K562 (cell line): ENCODE measurements at regions not wholly inside any gene's neighbourhood (a gene's known extent, or its start where the extent isn't known, plus 50 kb on each side); places are given as distances from the start of the nearest gene placed in this dataset.

ENCODE experiments used
- ATAC-seq: fragments of 200-7000 bp; cut with Tn5 transposase; 3 replicates; pipeline ENCODE4 v1.9.1; 2020; ENCODE audit warnings: moderate library complexity
- BruUV-seq: library from RNA; stranded (reverse); fragments of 400-500 nt; replicated peaks from 2 replicates; lab custom pipeline; 2021; lab: Mats Ljungman, UMichigan
- CTCF ChIA-PET: fragments of 300-600 bp; formaldehyde crosslinking; extraction: SDS; loops from one replicate; lab custom pipeline; 2021; ENCODE audit warnings: low intra/inter-chr PET ratio; lab: Yijun Ruan, JAX
- POLR2A ChIA-PET: fragments of 300-600, 350-650 bp; sonication (Branson Sonifier 250); formaldehyde crosslinking; extraction: SDS; loops from one replicate; lab custom pipeline; 2021; ENCODE audit warnings: antibody characterized with exemption, inconsistent platforms; lab: Yijun Ruan, JAX
- DNase-seq, 4 experiments: peaks; one replicate each; pipeline versions ENCODE4 v3.0.0 to v3.0.0-alpha.2; 2011 to 2018; ENCODE audit warnings: low spot score in 3 of 4, mixed read lengths in 3 of 4; ENCODE audit errors: extremely low read depth in 1 of 4
- FAIRE-seq: peaks from 2 replicates; lab custom pipeline; 2011; peaks lifted over from hg19 to GRCh38; lab: Jason Lieb, UNC
- H2AFZ ChIP-seq: 2 replicates; pipeline ENCODE4 v1.6.0; 2011; ENCODE audit warnings: low read depth, low read length, control low read depth, inconsistent platforms
- H3K27ac ChIP-seq: fragments of 200-600 bp; 3 replicates; pipeline ENCODE4 v1.8.0; 2011; ENCODE audit warnings: low read depth, mild to moderate bottlenecking, control low read depth, inconsistent platforms, low read length, moderate library complexity, mixed read lengths; ENCODE audit errors: extremely low read depth
- H3K27me3 ChIP-seq, 2 experiments: fragments of 300-600 bp in 1 of 2; 2 replicates in 1 of 2; 3 replicates in 1 of 2; pipeline versions ENCODE4 v1.6.0 to v1.8.0; 2011; ENCODE audit warnings: inconsistent platforms in 2 of 2, low read length in 2 of 2, mild to moderate bottlenecking in 1 of 2, mixed read lengths in 1 of 2, moderate library complexity in 1 of 2; ENCODE audit not compliant: control insufficient read depth in 2 of 2, insufficient read depth in 2 of 2
- H3K36me3 ChIP-seq: fragments of 300-600 bp; 3 replicates; pipeline ENCODE4 v1.8.0; 2011; ENCODE audit warnings: mild to moderate bottlenecking, low read length, inconsistent platforms; ENCODE audit not compliant: control insufficient read depth, insufficient read depth
- H3K4me1 ChIP-seq, 2 experiments: fragments of 200-600 bp in 1 of 2; replicated peaks in 1 of 2; 2 replicates in 1 of 2; 3 replicates in 1 of 2; pipeline versions ENCODE4 v1.5.1 to v1.8.0; 2011; ENCODE audit warnings: inconsistent platforms in 2 of 2, low read length in 2 of 2, mild to moderate bottlenecking in 1 of 2, mixed read lengths in 1 of 2, moderate library complexity in 1 of 2; ENCODE audit not compliant: control insufficient read depth in 2 of 2, insufficient read depth in 2 of 2
- H3K4me2 ChIP-seq: 2 replicates; pipeline ENCODE4 v1.6.1; 2011; ENCODE audit warnings: low read length, control low read depth, inconsistent platforms, mixed read lengths; ENCODE audit not compliant: insufficient read depth
- H3K4me3 ChIP-seq: fragments of 200-600 bp; sonication (generic), shearing (Covaris generic); 2 replicates; pipeline ENCODE4 v1.5.1; 2016; ENCODE audit warnings: control low read depth, inconsistent platforms
- H3K79me2 ChIP-seq: fragments of 200-600 bp; 3 replicates; pipeline ENCODE4 v1.8.0; 2011; ENCODE audit warnings: low read length, inconsistent platforms; ENCODE audit not compliant: control insufficient read depth, insufficient read depth
- H3K9ac ChIP-seq, 2 experiments: 2 replicates each; pipeline versions ENCODE4 v1.6.0 to v1.6.1; 2011; ENCODE audit warnings: low read depth in 2 of 2, low read length in 2 of 2, control low read depth in 1 of 2, inconsistent platforms in 1 of 2, mild to moderate bottlenecking in 1 of 2, mixed read lengths in 1 of 2; ENCODE audit not compliant: insufficient read depth in 1 of 2
- H3K9me1 ChIP-seq: one replicate; pipeline ENCODE4 v1.6.0; 2011; ENCODE audit warnings: inconsistent platforms, mild to moderate bottlenecking, low read length, moderate library complexity; ENCODE audit not compliant: control insufficient read depth, insufficient read depth
- H3K9me3 ChIP-seq: replicated peaks from 2 replicates; pipeline ENCODE4 v1.5.1; 2011; ENCODE audit warnings: low read depth, low read length, inconsistent platforms; ENCODE audit not compliant: control insufficient read depth, insufficient read depth
- H4K20me1 ChIP-seq: replicated peaks from 2 replicates; pipeline ENCODE4 v1.6.1; 2011; ENCODE audit warnings: low read length, inconsistent platforms, mixed read lengths; ENCODE audit not compliant: control insufficient read depth, insufficient read depth
- ARID4B ChIP-seq: sonication (generic); formaldehyde crosslinking; IDR thresholded peaks from 2 replicates; pipeline ENCODE4 v1.8.0; 2022; ENCODE audit warnings: mild to moderate bottlenecking, missing genetic modification reagents
- CREB3L1 ChIP-seq: fragments of 450-650 bp; IDR thresholded peaks from 2 replicates; pipeline ENCODE4 v1.6.1; 2014; ENCODE audit warnings: low read depth, mild to moderate bottlenecking, moderate library complexity, borderline replicate concordance
- ELF4 ChIP-seq: fragments of 450-650 bp; formaldehyde crosslinking; IDR thresholded peaks from 2 replicates; pipeline ENCODE4 v1.4.0; 2022; ENCODE audit warnings: missing genetic modification characterization
- ELK3 ChIP-seq: fragments of 450-650 bp; formaldehyde crosslinking; IDR thresholded peaks from 2 replicates; pipeline ENCODE4 v1.4.0; 2020; ENCODE audit warnings: mild to moderate bottlenecking
- MEF2D ChIP-seq: conservative IDR thresholded peaks from 2 replicates; pipeline ENCODE4 v1.6.1; 2016; ENCODE audit warnings: low read depth, missing genetic modification characterization, missing compliant biosample characterization
- NCOA1 ChIP-seq: fragments of 450-650 bp; IDR thresholded peaks from 2 replicates; pipeline ENCODE4 v1.6.1; 2016; ENCODE audit warnings: low read depth
- POLR2G ChIP-seq: fragments of 200-400 bp; formaldehyde crosslinking; IDR thresholded peaks from 2 replicates; pipeline ENCODE4 v1.6.1; 2017; ENCODE audit warnings: low read depth, mild to moderate bottlenecking, antibody characterized with exemption, low read length, moderate library complexity
- SAFB2 ChIP-seq: fragments of 200-400 bp; formaldehyde crosslinking; IDR thresholded peaks from 2 replicates; pipeline ENCODE4 v1.6.1; 2018; ENCODE audit warnings: borderline replicate concordance, low read length, low read depth, moderate library complexity; ENCODE audit not compliant: severe bottlenecking
- TARDBP ChIP-seq: fragments of 450-650 bp; IDR thresholded peaks from 2 replicates; pipeline ENCODE4 v1.6.1; 2016
- YBX1 ChIP-seq: fragments of 450-650 bp; IDR thresholded peaks from 2 replicates; pipeline ENCODE4 v1.7.1; 2016; ENCODE audit warnings: mild to moderate bottlenecking
- ZNF717 ChIP-seq: fragments of 250-450 bp; sonication (Bioruptor Pico); IDR thresholded peaks from 2 replicates; pipeline ENCODE4 v1.5.0; 2021
- ZNF778 ChIP-seq: fragments of 450-650 bp; formaldehyde crosslinking; IDR thresholded peaks from 2 replicates; pipeline ENCODE4 v1.4.0; 2020; ENCODE audit warnings: mild to moderate bottlenecking, moderate library complexity
- ZNF780A ChIP-seq: fragments of 250-450 bp; sonication (Bioruptor Pico); IDR thresholded peaks from 2 replicates; pipeline ENCODE4 v1.5.0; 2021; ENCODE audit warnings: mild to moderate bottlenecking
- ZZZ3 ChIP-seq: fragments of 450-650 bp; IDR thresholded peaks from 2 replicates; pipeline ENCODE4 v1.6.1; 2016; ENCODE audit warnings: antibody characterized with exemption, mild to moderate bottlenecking, moderate library complexity
- WGBS: fragments of 100-300 bp; shearing (Covaris generic); methylation state at CpG from one replicate; pipeline ENCODE4 v1.1.6; 2016; ENCODE audit warnings: low coverage, mixed read lengths; ENCODE audit not compliant: insufficient coverage; ENCODE audit errors: missing lambda C conversion rate; 5-methylcytosine and 5-hydroxymethylcytosine counted together
- in situ Hi-C: fragments of 300-500 bp; cut with MboI; formaldehyde crosslinking; loops from 4 replicates; pipeline ENCODE4 v1.15.0; 2018; ENCODE audit warnings: inconsistent platforms, mixed read lengths
- intact Hi-C: fragments of 100-400 bp; cut with micrococcal nuclease; formaldehyde crosslinking; loops from 2 replicates; pipeline ENCODE4 v1.14.2; 2022

GRCh38 chr4:37517326-37517725 lies 168.8 kb downstream of the RELL1 start (continued):
- TF ChIP-seq POLR2G, result no peak
- no peak for TF ChIP-seq ZNF717 (CRISPR knock-in tag)
- no peak for TF ChIP-seq SAFB2
- TF ChIP-seq NCOA1, result no peak
- no peak for TF ChIP-seq ZNF778 (CRISPR knock-in tag)
- no peak for TF ChIP-seq ARID4B
- TF ChIP-seq, all 486 proteins: peak for 0

- under 1% methylated on average over 7 of the region's 7 CpGs for WGBS
- ChIA-PET CTCF (no interaction called here), POLR2A (no interaction called here)
- no peak overlapping the region for H2AFZ ChIP-seq
- H3K4me3 ChIP-seq, result no peak overlapping the region
- H3K4me2 ChIP-seq, result no peak overlapping the region
- no peaks in the 10 kb centered on the region for H3K79me2 ChIP-seq
- no peaks in the 10 kb centered on the region for H4K20me1 ChIP-seq
- H3K36me3 ChIP-seq, result no peaks in the 10 kb centered on the region
- DNase-seq (no peak), ATAC-seq (no peak), FAIRE-seq (no peak)
- no peaks in the 10 kb centered on the region for H3K27me3 ChIP-seq
- no peaks in the 10 kb centered on the region for H3K4me1 ChIP-seq
- no peak overlapping the region for H3K9ac ChIP-seq
- H3K9me1 ChIP-seq, result no peaks in the 10 kb centered on the region
- intact Hi-C loops (no loop called here), in situ Hi-C loops (no loop called here)
- H3K9me3 ChIP-seq, result no peaks in the 10 kb centered on the region
- H3K27ac ChIP-seq, result no peak overlapping the region
- no TSS peak for BruUV-seq
- no peak for TF ChIP-seq CREB3L1
- no peak for TF ChIP-seq YBX1
- TF ChIP-seq ELK3 (CRISPR knock-in tag), result no peak
- no peak for TF ChIP-seq MEF2D (tag)
- TF ChIP-seq TARDBP, result no peak
- TF ChIP-seq ZZZ3, result no peak
- TF ChIP-seq ZNF780A (CRISPR knock-in tag), result no peak
- TF ChIP-seq ELF4 (CRISPR knock-in tag), result no peak
Observed at GRCh38 chr4:37516057-37516775, 170.0 kb downstream of the RELL1 start.
